Mesenchymal stem cell (in vitro differentiated cells and primary cell): ENCODE measurements at regions not wholly inside any gene's neighbourhood (a gene's known extent, or its start where the extent isn't known, plus 50 kb on each side); places are given as distances from the start of the nearest gene placed in this dataset.
A peak's percentile ranks its signal among the peaks of the same experiment; 100 is the strongest.

ENCODE experiments used
- DNase-seq: peaks from one replicate; pipeline ENCODE4 v3.0.0-alpha.2; 2013
- H2AFZ ChIP-seq: one replicate; pipeline ENCODE4 v1.6.1; 2013; ENCODE audit warnings: low read depth, mild to moderate bottlenecking, control low read depth, inconsistent platforms, low read length, moderate library complexity
- H2AK5ac ChIP-seq: 2 replicates; pipeline ENCODE4 v1.6.1; 2013; ENCODE audit warnings: low read length, moderate library complexity, mild to moderate bottlenecking, inconsistent platforms; ENCODE audit not compliant: severe bottlenecking
- H2BK120ac ChIP-seq: one replicate; pipeline ENCODE4 v1.6.1; 2013; ENCODE audit warnings: low read depth, mild to moderate bottlenecking, inconsistent platforms, low read length, moderate library complexity
- H2BK12ac ChIP-seq, 2 experiments: one replicate each; pipeline ENCODE4 v1.6.1; 2013; ENCODE audit warnings: inconsistent platforms in 2 of 2, low read length in 2 of 2, mild to moderate bottlenecking in 2 of 2, moderate library complexity in 2 of 2, control low read depth in 1 of 2
- H2BK15ac ChIP-seq: one replicate; pipeline ENCODE4 v1.6.1; 2013; ENCODE audit warnings: mild to moderate bottlenecking, low read depth, inconsistent platforms; ENCODE audit not compliant: poor library complexity, severe bottlenecking
- H2BK5ac ChIP-seq: 2 replicates; pipeline ENCODE4 v1.6.1; 2013; ENCODE audit warnings: low read depth, mild to moderate bottlenecking, low read length, control low read depth, inconsistent platforms; ENCODE audit not compliant: poor library complexity, severe bottlenecking
- H3K14ac ChIP-seq, 2 experiments: one replicate each; pipeline ENCODE4 v1.6.1; 2013; ENCODE audit warnings: inconsistent platforms in 2 of 2, low read length in 2 of 2, control low read depth in 1 of 2, mild to moderate bottlenecking in 1 of 2, moderate library complexity in 1 of 2
- H3K18ac ChIP-seq, 2 experiments: one replicate each; pipeline ENCODE4 v1.6.1; 2013; ENCODE audit warnings: inconsistent platforms in 2 of 2, low read length in 2 of 2, control low read depth in 1 of 2, low read depth in 1 of 2, mild to moderate bottlenecking in 1 of 2
- H3K23ac ChIP-seq, 2 experiments: one replicate each; pipeline ENCODE4 v1.6.1; 2013; ENCODE audit warnings: inconsistent platforms in 2 of 2, low read length in 2 of 2, mild to moderate bottlenecking in 2 of 2, moderate library complexity in 2 of 2, control low read depth in 1 of 2
- H3K27ac ChIP-seq: 2 replicates; pipeline ENCODE4 v1.5.1; 2013; ENCODE audit warnings: mild to moderate bottlenecking, moderate library complexity, low read length, control low read depth, inconsistent platforms; ENCODE audit not compliant: poor library complexity, severe bottlenecking
- H3K27me3 ChIP-seq, 2 experiments: 2 replicates each; pipeline versions ENCODE4 v1.6.1 to v1.7.0; 2013; ENCODE audit warnings: low read length in 2 of 2, mild to moderate bottlenecking in 2 of 2, moderate library complexity in 2 of 2, control low read depth in 1 of 2, inconsistent platforms in 1 of 2; ENCODE audit not compliant: control insufficient read depth in 1 of 2, insufficient read depth in 1 of 2
- H3K36me3 ChIP-seq, 2 experiments: 2 replicates each; pipeline versions ENCODE4 v1.6.1 to v1.7.0; 2013; ENCODE audit warnings: low read length in 2 of 2, control low read depth in 1 of 2, inconsistent platforms in 1 of 2, low read depth in 1 of 2, mild to moderate bottlenecking in 1 of 2; ENCODE audit not compliant: insufficient read depth in 2 of 2, control insufficient read depth in 1 of 2
- H3K4ac ChIP-seq, 2 experiments: one replicate each; pipeline ENCODE4 v1.6.1; 2013; ENCODE audit warnings: inconsistent platforms in 2 of 2, low read length in 2 of 2, mild to moderate bottlenecking in 2 of 2, moderate library complexity in 2 of 2, control low read depth in 1 of 2, low read depth in 1 of 2
- H3K4me1 ChIP-seq: 2 replicates; pipeline ENCODE4 v1.6.1; 2013; ENCODE audit warnings: low read depth, low read length, control low read depth; ENCODE audit not compliant: control insufficient read depth, insufficient read depth
- H3K4me2 ChIP-seq: 2 replicates; pipeline ENCODE4 v1.6.1; 2013; ENCODE audit warnings: low read length, mild to moderate bottlenecking, inconsistent platforms; ENCODE audit not compliant: poor library complexity, severe bottlenecking
- H3K4me3 ChIP-seq, 2 experiments: 2 replicates each; pipeline versions ENCODE4 v1.5.1 to v1.7.0; 2013; ENCODE audit warnings: low read length in 2 of 2, mild to moderate bottlenecking in 2 of 2, control low read depth in 1 of 2, low read depth in 1 of 2; ENCODE audit not compliant: insufficient read depth in 1 of 2
- H3K79me1 ChIP-seq: replicated peaks from 2 replicates; pipeline ENCODE4 v1.6.1; 2013; ENCODE audit warnings: mild to moderate bottlenecking, control low read depth, low read length, inconsistent platforms; ENCODE audit not compliant: poor library complexity, severe bottlenecking
- H3K9ac ChIP-seq: 2 replicates; pipeline ENCODE4 v1.7.0; 2013; ENCODE audit warnings: mild to moderate bottlenecking, low read length, moderate library complexity
- H3K9me3 ChIP-seq: 2 replicates; pipeline ENCODE4 v1.7.0; 2013; ENCODE audit warnings: mild to moderate bottlenecking, low read length; ENCODE audit not compliant: control insufficient read depth
- H4K8ac ChIP-seq: one replicate; pipeline ENCODE4 v1.6.1; 2013; ENCODE audit warnings: inconsistent platforms, mild to moderate bottlenecking, low read length, moderate library complexity
- H4K91ac ChIP-seq: one replicate; pipeline ENCODE4 v1.6.1; 2013; ENCODE audit warnings: mild to moderate bottlenecking, low read length, inconsistent platforms
- WGBS: methylation state at CpG from one replicate; pipeline ENCODE4 v1.1.7; 2013; ENCODE audit warnings: mixed read lengths; 5-methylcytosine and 5-hydroxymethylcytosine counted together

- 11% methylated on average over 32 of the region's 40 CpGs for WGBS
- Histone ChIP-seq H3K4me1 (peaks cover 53% of the 10 kb centered on the region), H3K36me3 (no peaks in the 10 kb centered on the region), H3K14ac (peak overlapping the region in 1 of 2 experiments; percentile 64), H3K4me2 (peak overlapping the region; percentile 46), H2BK120ac (peak overlapping the region; percentile 98), H3K4ac (peak overlapping the region; percentile 79 to 95), H3K18ac (peak overlapping the region; percentile 94 to 96), H3K27me3 (no peaks in the 10 kb centered on the region), H3K9ac (peak overlapping the region; percentile 90), H2BK5ac (peak overlapping the region; percentile 94), H3K23ac (peak overlapping the region in 1 of 2 experiments; percentile 65), H2BK15ac (peak overlapping the region; percentile 98), H2AFZ (peak overlapping the region; percentile 1), H4K8ac (peak overlapping the region; percentile 99), H3K4me3 (peak overlapping the region in 1 of 2 experiments; percentile 67), H2AK5ac (peak overlapping the region; percentile 92), H4K91ac (peak overlapping the region; percentile 94), H3K27ac (peak overlapping the region; percentile 90), H3K79me1 (no peaks in the 10 kb centered on the region), H2BK12ac (peak overlapping the region; percentile 60 to 95), H3K9me3 (no peaks in the 10 kb centered on the region)
- DNase-seq = peak; percentile 82
These were observed 182.6 kb upstream of the HAAO start for GRCh38 chr2:42974721-42975717.

- peaks cover 53% of the 10 kb centered on the region for H3K4me1 ChIP-seq
- no peak overlapping the region for H3K4me3 ChIP-seq
- H3K9me3 ChIP-seq = no peaks in the 10 kb centered on the region
- no peak overlapping the region for H2AFZ ChIP-seq
- peak overlapping the region; percentile 76 to 94 for H3K18ac ChIP-seq
- no peaks in the 10 kb centered on the region for H3K36me3 ChIP-seq
- H2BK5ac ChIP-seq = peak overlapping the region; percentile 66
- no peaks in the 10 kb centered on the region for H3K79me1 ChIP-seq
- H3K4me2 ChIP-seq = no peak overlapping the region
- H2AK5ac ChIP-seq = peak overlapping the region; percentile 92
- no peaks in the 10 kb centered on the region for H3K27me3 ChIP-seq
- no peak overlapping the region for H3K23ac ChIP-seq
- DNase-seq = no peak
- H4K91ac ChIP-seq = peak overlapping the region; percentile 94
- 72% methylated on average over 2 of the region's 2 CpGs for WGBS
- peak overlapping the region; percentile 90 for H3K27ac ChIP-seq
- H2BK12ac ChIP-seq = peak overlapping the region; percentile 60 to 61
- H3K4ac ChIP-seq = peak overlapping the region; percentile 71 to 95
- H3K9ac ChIP-seq = peak overlapping the region; percentile 90
- peak overlapping the region; percentile 98 for H2BK15ac ChIP-seq
- H4K8ac ChIP-seq = peak overlapping the region; percentile 99
- H3K14ac ChIP-seq = peak overlapping the region in 1 of 2 experiments; percentile 73
- H2BK120ac ChIP-seq = peak overlapping the region; percentile 82
These were observed 181.9 kb upstream of the HAAO start for GRCh38 chr2:42974169-42974720.

GRCh38 chr2:42973726-42974125 lies 181.3 kb upstream of the HAAO start:
- no peak overlapping the region for H2BK15ac ChIP-seq
- H4K8ac ChIP-seq = no peak overlapping the region
- no peak overlapping the region for H3K4me2 ChIP-seq
- peak overlapping the region; percentile 71 to 73 for H3K4ac ChIP-seq
- no peaks in the 10 kb centered on the region for H3K27me3 ChIP-seq
- no peaks in the 10 kb centered on the region for H3K36me3 ChIP-seq
- H2BK12ac ChIP-seq = peak overlapping the region; percentile 60 to 61
- no peaks in the 10 kb centered on the region for H3K9me3 ChIP-seq
- H3K4me3 ChIP-seq = no peak overlapping the region
- peak overlapping the region; percentile 71 for H4K91ac ChIP-seq
- DNase-seq = peak; percentile 47
- no peaks in the 10 kb centered on the region for H3K79me1 ChIP-seq
- H3K4me1 ChIP-seq = peaks cover 50% of the 10 kb centered on the region
- H3K9ac ChIP-seq = peak overlapping the region; percentile 90
- 51% methylated on average over 3 of the region's 3 CpGs for WGBS
- peak overlapping the region; percentile 82 for H2BK120ac ChIP-seq
- H3K18ac ChIP-seq = peak overlapping the region; percentile 76 to 94
- no peak overlapping the region for H3K23ac ChIP-seq
- no peak overlapping the region for H2AFZ ChIP-seq
- peak overlapping the region in 1 of 2 experiments; percentile 53 for H3K14ac ChIP-seq
- peak overlapping the region; percentile 90 for H3K27ac ChIP-seq
- H2BK5ac ChIP-seq = peak overlapping the region; percentile 66
- peak overlapping the region; percentile 92 for H2AK5ac ChIP-seq
